ENCODE measurements at regions not wholly inside any gene's neighbourhood (a gene's known extent, or its start where the extent isn't known, plus 50 kb on each side); places are given as distances from the start of the nearest gene placed in this dataset.

GRCh38 chr10:3838460-3839437, 53.7 kb upstream of the KLF6 start:
- H3K4me2 ChIP-seq (ENCODE audit: low read length), result no peak overlapping the region
- no peaks in the 10 kb centered on the region for H3K79me2 ChIP-seq (ENCODE audit: low read length)
- H3K27me3 ChIP-seq (ENCODE audit: low read length), result no peaks in the 10 kb centered on the region
- H3K9me3 ChIP-seq (ENCODE audit: low read length), result no peaks in the 10 kb centered on the region
- no peak overlapping the region for H3K9ac ChIP-seq (ENCODE audit: low read length)
- ChIA-PET POLR2A (ENCODE audit: unreplicated experiment) (interaction anchor here (0.6 kb wide), 1 partner anchor 10 kb away, joined by 5 read pairs; no protein-coding TSS in a partner anchor), CTCF (no interaction called here)
- intact Hi-C loops (cut with micrococcal nuclease), result no loop called here
- TF ChIP-seq, protein P1, sequence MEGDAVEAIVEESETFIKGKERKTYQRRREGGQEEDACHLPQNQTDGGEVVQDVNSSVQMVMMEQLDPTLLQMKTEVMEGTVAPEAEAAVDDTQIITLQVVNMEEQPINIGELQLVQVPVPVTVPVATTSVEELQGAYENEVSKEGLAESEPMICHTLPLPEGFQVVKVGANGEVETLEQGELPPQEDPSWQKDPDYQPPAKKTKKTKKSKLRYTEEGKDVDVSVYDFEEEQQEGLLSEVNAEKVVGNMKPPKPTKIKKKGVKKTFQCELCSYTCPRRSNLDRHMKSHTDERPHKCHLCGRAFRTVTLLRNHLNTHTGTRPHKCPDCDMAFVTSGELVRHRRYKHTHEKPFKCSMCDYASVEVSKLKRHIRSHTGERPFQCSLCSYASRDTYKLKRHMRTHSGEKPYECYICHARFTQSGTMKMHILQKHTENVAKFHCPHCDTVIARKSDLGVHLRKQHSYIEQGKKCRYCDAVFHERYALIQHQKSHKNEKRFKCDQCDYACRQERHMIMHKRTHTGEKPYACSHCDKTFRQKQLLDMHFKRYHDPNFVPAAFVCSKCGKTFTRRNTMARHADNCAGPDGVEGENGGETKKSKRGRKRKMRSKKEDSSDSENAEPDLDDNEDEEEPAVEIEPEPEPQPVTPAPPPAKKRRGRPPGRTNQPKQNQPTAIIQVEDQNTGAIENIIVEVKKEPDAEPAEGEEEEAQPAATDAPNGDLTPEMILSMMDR (conservative IDR thresholded peaks at IDR 0.05; ENCODE audit: low read depth, low read length), result no peak
- TF ChIP-seq EZH2phosphoT487 (IDR thresholded peaks at IDR 0.05; ENCODE audit: borderline replicate concordance, low read length), result no peak
- TF ChIP-seq EZH2 (IDR thresholded peaks at IDR 0.05; ENCODE audit: low read length, unreplicated experiment), result no peak
- no peak for DNase-seq
- no peaks in the 10 kb centered on the region for H3K4me1 ChIP-seq (ENCODE audit: insufficient read depth, low read length)
- H2AFZ ChIP-seq (ENCODE audit: low read length), result no peak overlapping the region
- no peaks in the 10 kb centered on the region for H3K9me2 ChIP-seq (replicated peaks; ENCODE audit: low read length)
- no peaks in the 10 kb centered on the region for H4K20me1 ChIP-seq (ENCODE audit: low read length)
- BruUV-seq (replicated peaks), result no TSS peak
- H3K27ac ChIP-seq (ENCODE audit: low read length), result no peak overlapping the region
- no peaks in the 10 kb centered on the region for H3F3A ChIP-seq (ENCODE audit: low read length, unreplicated experiment)
- ATAC-seq, result no peak
- H3K4me3 ChIP-seq (ENCODE audit: low read length), result no peak overlapping the region
- H3K36me3 ChIP-seq (ENCODE audit: low read depth, low read length), result no peaks in the 10 kb centered on the region

GRCh38 chr10:3837647-3838459, 52.8 kb upstream of the KLF6 start:
- no peak overlapping the region for H2AFZ ChIP-seq (ENCODE audit: low read length)
- no peaks in the 10 kb centered on the region for H3K4me1 ChIP-seq (ENCODE audit: insufficient read depth, low read length)
- H3K9me2 ChIP-seq (replicated peaks; ENCODE audit: low read length), result no peaks in the 10 kb centered on the region
- BruUV-seq (replicated peaks), result no TSS peak
- no peak overlapping the region for H3K9ac ChIP-seq (ENCODE audit: low read length)
- ATAC-seq, result no peak
- POLR2A ChIA-PET (ENCODE audit: unreplicated experiment), result interaction anchor here (0.6 kb wide), 1 partner anchor 9 kb away, joined by 5 read pairs; no protein-coding TSS in a partner anchor
- H3K9me3 ChIP-seq (ENCODE audit: low read length), result no peaks in the 10 kb centered on the region
- H3K27ac ChIP-seq (ENCODE audit: low read length), result no peak overlapping the region
- H3K79me2 ChIP-seq (ENCODE audit: low read length), result no peaks in the 10 kb centered on the region
- H3F3A ChIP-seq (ENCODE audit: low read length, unreplicated experiment), result no peaks in the 10 kb centered on the region
- H3K36me3 ChIP-seq (ENCODE audit: low read depth, low read length), result no peaks in the 10 kb centered on the region
- no peaks in the 10 kb centered on the region for H4K20me1 ChIP-seq (ENCODE audit: low read length)
- no peak for TF ChIP-seq EZH2 (IDR thresholded peaks at IDR 0.05; ENCODE audit: low read length, unreplicated experiment)
- TF ChIP-seq, protein P1 (conservative IDR thresholded peaks at IDR 0.05; ENCODE audit: low read depth, low read length), result no peak
- TF ChIP-seq EZH2phosphoT487 (IDR thresholded peaks at IDR 0.05; ENCODE audit: borderline replicate concordance, low read length), result no peak
- no peak for DNase-seq
- no peak overlapping the region for H3K4me2 ChIP-seq (ENCODE audit: low read length)
- H3K27me3 ChIP-seq (ENCODE audit: low read length), result no peaks in the 10 kb centered on the region
- no peak overlapping the region for H3K4me3 ChIP-seq (ENCODE audit: low read length)
- intact Hi-C loops (cut with micrococcal nuclease), result no loop called here
- CTCF ChIA-PET, result no interaction called here

Data from PC-3 (cell line).